DOHH2 (cell line): ENCODE measurements at regions not wholly inside any gene's neighbourhood (a gene's known extent, or its start where the extent isn't known, plus 50 kb on each side); places are given as distances from the start of the nearest gene placed in this dataset.

Source experiments
- CTCF ChIP-seq: fragments of 200-600 bp; sonication (generic); IDR thresholded peaks from one replicate; pipeline ENCODE4 v1.5.1; 2014; ENCODE audit warnings: antibody characterized with exemption, mild to moderate bottlenecking, low read depth, low read length; ENCODE audit not compliant: poor library complexity, severe bottlenecking
- EZH2phosphoT487 ChIP-seq: fragments of 200-600 bp; sonication (generic); IDR thresholded peaks from 2 replicates; pipeline ENCODE4 v1.6.1; 2017; ENCODE audit warnings: borderline replicate concordance, mild to moderate bottlenecking, antibody characterized with exemption, low read length, moderate library complexity, mixed read lengths

- TF ChIP-seq CTCF (no peak), EZH2phosphoT487 (no peak)
Measured at GRCh38 chr2:57617318-57617717, 429.3 kb upstream of the VRK2 start.
